HepG2 (cell line): ENCODE measurements at regions not wholly inside any gene's neighbourhood (a gene's known extent, or its start where the extent isn't known, plus 50 kb on each side); places are given as distances from the start of the nearest gene placed in this dataset.

Experiments used
- ATAC-seq: fragments of 200-7000 bp; cut with Tn5 transposase; 3 replicates; pipeline ENCODE4 v1.9.1; 2020; ENCODE audit warnings: mild to moderate bottlenecking, moderate library complexity
- BruUV-seq: library from RNA; stranded (reverse); fragments of 400-500 nt; replicated peaks from 2 replicates; lab custom pipeline; 2021; lab: Mats Ljungman, UMichigan
- CTCF ChIA-PET: fragments of 300-600 bp; formaldehyde crosslinking; extraction: SDS; loops from one replicate; lab custom pipeline; 2021; ENCODE audit warnings: low total read pairs, inconsistent platforms, low intra/inter-chr PET ratio; lab: Yijun Ruan, JAX
- POLR2A ChIA-PET: fragments of 350-600 bp; sonication (Branson Sonifier 250); formaldehyde crosslinking; loops from one replicate; lab custom pipeline; 2020; ENCODE audit warnings: antibody characterized with exemption, inconsistent platforms; lab: Yijun Ruan, JAX
- DNase-seq: peaks from one replicate; pipeline ENCODE4 v3.0.0-alpha.2; 2015; ENCODE audit warnings: low spot score
- FAIRE-seq: peaks from 3 replicates; lab custom pipeline; 2011; peaks lifted over from hg19 to GRCh38; lab: Jason Lieb, UNC
- H2AFZ ChIP-seq: one replicate; pipeline ENCODE4 v1.6.1; 2011; ENCODE audit warnings: low read length, inconsistent platforms
- H3K27ac ChIP-seq: fragments of 300-600 bp; 3 replicates; pipeline ENCODE4 v1.8.0; 2011; ENCODE audit warnings: mixed run types, mild to moderate bottlenecking, mixed read lengths, low read length, inconsistent platforms; ENCODE audit not compliant: insufficient read depth; ENCODE audit errors: extremely low read length
- H3K27me3 ChIP-seq, 2 experiments: fragments of 200-600 bp in 1 of 2; 2 replicates in 1 of 2; 3 replicates in 1 of 2; pipeline versions ENCODE4 v1.6.0 to v1.8.0; 2011; ENCODE audit warnings: low read length in 2 of 2, mild to moderate bottlenecking in 2 of 2, moderate library complexity in 2 of 2, inconsistent platforms in 1 of 2; ENCODE audit not compliant: insufficient read depth in 2 of 2, control insufficient read depth in 1 of 2
- H3K36me3 ChIP-seq, 2 experiments: fragments of 200-600 bp in 1 of 2; replicated peaks in 1 of 2; 2 replicates in 1 of 2; 3 replicates in 1 of 2; pipeline versions ENCODE4 v1.5.1 to v1.8.0; 2011; ENCODE audit warnings: low read length in 2 of 2, inconsistent platforms in 1 of 2; ENCODE audit not compliant: insufficient read depth in 2 of 2, control insufficient read depth in 1 of 2
- H3K4me1 ChIP-seq: 2 replicates; pipeline ENCODE4 v1.5.1; 2012; ENCODE audit warnings: low read length, inconsistent platforms; ENCODE audit not compliant: insufficient read depth
- H3K4me2 ChIP-seq: 2 replicates; pipeline ENCODE4 v1.6.0; 2011; ENCODE audit warnings: low read depth, low read length, inconsistent platforms
- H3K4me3 ChIP-seq, 3 experiments: fragments of 200-600 bp in 1 of 3; sonication (generic), shearing (Covaris generic) in 1 of 3; replicated peaks in 1 of 3; 2 replicates each; pipeline ENCODE4 v1.5.1; 2011 to 2016; ENCODE audit warnings: low read length in 3 of 3, inconsistent platforms in 2 of 3, low read depth in 2 of 3, mild to moderate bottlenecking in 2 of 3, control low read depth in 1 of 3, mixed read lengths in 1 of 3; ENCODE audit not compliant: insufficient read depth in 1 of 3
- H3K79me2 ChIP-seq: one replicate; pipeline ENCODE4 v1.6.1; 2011; ENCODE audit warnings: low read length, inconsistent platforms; ENCODE audit not compliant: insufficient read depth
- H3K9ac ChIP-seq: 2 replicates; pipeline ENCODE4 v1.6.0; 2011; ENCODE audit warnings: mild to moderate bottlenecking, low read depth, low read length, inconsistent platforms; ENCODE audit not compliant: insufficient read depth
- H3K9me3 ChIP-seq: 2 replicates; pipeline ENCODE4 v1.5.1; 2012; ENCODE audit warnings: mild to moderate bottlenecking, low read length
- H4K20me1 ChIP-seq: 2 replicates; pipeline ENCODE4 v1.6.0; 2011; ENCODE audit warnings: inconsistent platforms, mild to moderate bottlenecking, low read length, moderate library complexity; ENCODE audit not compliant: insufficient read depth
- CSRNP2 ChIP-seq: sonication (generic); formaldehyde crosslinking; conservative IDR thresholded peaks from 2 replicates; pipeline ENCODE4 v1.8.0; 2022; ENCODE audit warnings: low read depth, missing genetic modification reagents
- CTCF ChIP-seq: sonication (generic); formaldehyde crosslinking; IDR thresholded peaks from 2 replicates; pipeline ENCODE4 v1.5.0; 2020; ENCODE audit warnings: mild to moderate bottlenecking, missing genetic modification reagents, moderate library complexity
- HCFC1 ChIP-seq: fragments of 150-350 bp; IDR thresholded peaks from 2 replicates; pipeline ENCODE4 v1.6.1; 2014; ENCODE audit warnings: low read depth, low read length
- MXD3 ChIP-seq: IDR thresholded peaks from 2 replicates; pipeline ENCODE4 v1.6.1; 2016; ENCODE audit warnings: mild to moderate bottlenecking, missing biosample characterization, missing genetic modification reagents
- MXI1 ChIP-seq: IDR thresholded peaks from 3 replicates; pipeline ENCODE4 v1.6.1; 2012; ENCODE audit warnings: low read depth, low read length, inconsistent platforms, borderline replicate concordance
- NBN ChIP-seq: fragments of 450-650 bp; conservative IDR thresholded peaks from 2 replicates; pipeline ENCODE4 v1.6.1; 2017
- NONO ChIP-seq, 2 experiments: fragments of 450-650 bp in 1 of 2; sonication (generic) in 1 of 2; formaldehyde crosslinking in 1 of 2; IDR thresholded peaks in 1 of 2; conservative IDR thresholded peaks in 1 of 2; 2 replicates each; pipeline versions ENCODE4 v1.6.1 to v1.8.0; 2017 to 2022; ENCODE audit warnings: mild to moderate bottlenecking in 1 of 2, missing genetic modification reagents in 1 of 2, moderate library complexity in 1 of 2
- NR2F6 ChIP-seq, 2 experiments: IDR thresholded peaks; 2 replicates each; pipeline ENCODE4 v1.6.1; 2016; ENCODE audit warnings: antibody characterized with exemption in 1 of 2, mild to moderate bottlenecking in 1 of 2
- POLR2AphosphoS2 ChIP-seq: IDR thresholded peaks from 2 replicates; pipeline ENCODE4 v1.6.1; 2011; ENCODE audit warnings: low read depth, low read length, improper control_type of control experiment
- RAD21 ChIP-seq: fragments of 450-650 bp; formaldehyde crosslinking; IDR thresholded peaks from 2 replicates; pipeline ENCODE4 v1.5.0; 2020; ENCODE audit warnings: mild to moderate bottlenecking
- RBM39 ChIP-seq: fragments of 200-400 bp; formaldehyde crosslinking; IDR thresholded peaks from one replicate; pipeline ENCODE4 v1.6.1; 2018; ENCODE audit warnings: antibody characterized with exemption, mild to moderate bottlenecking, low read depth, low read length; ENCODE audit not compliant: poor library complexity, severe bottlenecking
- STAG1 ChIP-seq: sonication (generic); formaldehyde crosslinking; IDR thresholded peaks from 2 replicates; pipeline ENCODE4 v1.4.0; 2020; ENCODE audit warnings: missing genetic modification reagents
- TRAFD1 ChIP-seq: sonication (generic); formaldehyde crosslinking; IDR thresholded peaks from 2 replicates; pipeline ENCODE4 v1.5.1; 2020; ENCODE audit warnings: missing genetic modification reagents, mild to moderate bottlenecking, borderline replicate concordance
- ZBTB21 ChIP-seq: sonication (generic); formaldehyde crosslinking; IDR thresholded peaks from 2 replicates; pipeline ENCODE4 v1.4.0; 2020; ENCODE audit warnings: missing genetic modification reagents
- ZNF576 ChIP-seq: sonication (generic); formaldehyde crosslinking; IDR thresholded peaks from 2 replicates; pipeline ENCODE4 v1.4.0; 2020; ENCODE audit warnings: mild to moderate bottlenecking, missing genetic modification reagents
- ZNF746 ChIP-seq: sonication (generic); formaldehyde crosslinking; IDR thresholded peaks from 2 replicates; pipeline ENCODE4 v1.8.0; 2022; ENCODE audit warnings: mild to moderate bottlenecking, missing genetic modification reagents
- ZSCAN29 ChIP-seq: sonication (generic); formaldehyde crosslinking; conservative IDR thresholded peaks from 2 replicates; pipeline ENCODE4 v1.4.0; 2020; ENCODE audit warnings: mild to moderate bottlenecking, missing genetic modification reagents
- WGBS: methylation state at CpG from one replicate; pipeline ENCODE4 v1.1.6; 2017; ENCODE audit warnings: low lambda C conversion rate; 5-methylcytosine and 5-hydroxymethylcytosine counted together
- in situ Hi-C: cut with HindIII; loops from 2 replicates; pipeline ENCODE4 v1.10.0; 2017; ENCODE audit warnings: low pct_unique_long_range_greater_than_20kb; ENCODE audit not compliant: extremely low pct_ligation_motif_present
- intact Hi-C: fragments of 100-400 bp; cut with micrococcal nuclease; formaldehyde crosslinking; loops from one replicate; pipeline ENCODE4 v1.10.0; 2022; ENCODE audit not compliant: unreplicated experiment

GRCh38 chr4:156169011-156169410, 215.3 kb upstream of the CTSO start:
- no peaks in the 10 kb centered on the region for H4K20me1 ChIP-seq
- in situ Hi-C loops, result no loop called here
- no peaks in the 10 kb centered on the region for H3K79me2 ChIP-seq
- H3K9me3 ChIP-seq, result no peaks in the 10 kb centered on the region
- 22% methylated on average over 3 of the region's 3 CpGs for WGBS
- H3K27me3 ChIP-seq, result no peaks in the 10 kb centered on the region
- H3K4me1 ChIP-seq, result no peaks in the 10 kb centered on the region
- ATAC-seq (peak; percentile 66), DNase-seq (peak; percentile 3), FAIRE-seq (no peak)
- no peak overlapping the region for H3K9ac ChIP-seq
- intact Hi-C loops, result loop anchor here (1.0 kb wide), 1 partner anchor 508 kb away; no protein-coding TSS in a partner anchor
- H2AFZ ChIP-seq, result no peak overlapping the region
- ChIA-PET POLR2A (no interaction called here), CTCF (no interaction called here)
- no peak overlapping the region for H3K4me3 ChIP-seq
- no peaks in the 10 kb centered on the region for H3K36me3 ChIP-seq
- no peak overlapping the region for H3K27ac ChIP-seq
- BruUV-seq, result no TSS peak
- H3K4me2 ChIP-seq, result no peak overlapping the region
- no peak for TF ChIP-seq NBN
- TF ChIP-seq TRAFD1 (CRISPR knock-in tag), result no peak
- TF ChIP-seq STAG1 (CRISPR knock-in tag), result peak; percentile 68
- TF ChIP-seq RBM39, result no peak
- no peak for TF ChIP-seq CSRNP2 (CRISPR knock-in tag)
- TF ChIP-seq NR2F6 (IDR thresholded peaks at IDR 0.05), result no peak
- TF ChIP-seq NR2F6 (CRISPR knock-in tag; IDR thresholded peaks at IDR 0.05), result no peak
- peak; percentile 29; the same call in 1 of the 2 replicates for TF ChIP-seq RAD21 (CRISPR knock-in tag)
- TF ChIP-seq ZNF576, result no peak
- TF ChIP-seq POLR2AphosphoS2, result no peak
- peak; percentile 67 for TF ChIP-seq CTCF
- no peak for TF ChIP-seq MXD3
- no peak for TF ChIP-seq MXI1
- TF ChIP-seq NONO (IDR thresholded peaks at IDR 0.05), result no peak
- no peak for TF ChIP-seq NONO (CRISPR knock-in tag; conservative IDR thresholded peaks at IDR 0.05)
- TF ChIP-seq HCFC1, result no peak
- TF ChIP-seq ZSCAN29, result no peak
- TF ChIP-seq ZBTB21, result no peak
- TF ChIP-seq ZNF746, result no peak
